Astrocyte (in vitro differentiated cells and primary cell): ENCODE measurements at regions not wholly inside any gene's neighbourhood (a gene's known extent, or its start where the extent isn't known, plus 50 kb on each side); places are given as distances from the start of the nearest gene placed in this dataset.

Source experiments
- DNase-seq: peaks from one replicate; pipeline ENCODE4 v3.0.0-alpha.2; 2010; ENCODE audit warnings: low read depth
- FAIRE-seq: peaks from 2 replicates; lab custom pipeline; 2011; peaks lifted over from hg19 to GRCh38; lab: Jason Lieb, UNC
- H2AFZ ChIP-seq: 2 replicates; pipeline ENCODE4 v1.6.0; 2012; ENCODE audit warnings: low read depth, low read length, inconsistent platforms
- H3K27ac ChIP-seq: 2 replicates; pipeline ENCODE4 v1.5.1; 2011; ENCODE audit warnings: low read depth, low read length, inconsistent platforms
- H3K27me3 ChIP-seq: 2 replicates; pipeline ENCODE4 v1.6.0; 2011; ENCODE audit warnings: low read length, inconsistent platforms; ENCODE audit not compliant: insufficient read depth
- H3K36me3 ChIP-seq: 2 replicates; pipeline ENCODE4 v1.5.1; 2011; ENCODE audit warnings: low read length, inconsistent platforms; ENCODE audit not compliant: insufficient read depth
- H3K4me1 ChIP-seq: 2 replicates; pipeline ENCODE4 v1.5.1; 2011; ENCODE audit warnings: low read length, inconsistent platforms; ENCODE audit not compliant: insufficient read depth
- H3K4me2 ChIP-seq: 2 replicates; pipeline ENCODE4 v1.6.0; 2012; ENCODE audit warnings: low read length, inconsistent platforms
- H3K4me3 ChIP-seq: 2 replicates; pipeline ENCODE4 v1.5.1; 2011; ENCODE audit warnings: low read depth, mild to moderate bottlenecking, low read length, inconsistent platforms; ENCODE audit not compliant: insufficient read depth
- H3K79me2 ChIP-seq: 2 replicates; pipeline ENCODE4 v1.6.0; 2012; ENCODE audit warnings: mild to moderate bottlenecking, low read length, inconsistent platforms; ENCODE audit not compliant: insufficient read depth
- H3K9ac ChIP-seq: 2 replicates; pipeline ENCODE4 v1.6.0; 2012; ENCODE audit warnings: mild to moderate bottlenecking, low read length, inconsistent platforms
- H3K9me3 ChIP-seq: 2 replicates; pipeline ENCODE4 v1.5.1; 2012; ENCODE audit warnings: low read depth, mild to moderate bottlenecking, low read length, inconsistent platforms; ENCODE audit not compliant: insufficient read depth
- H4K20me1 ChIP-seq: 2 replicates; pipeline ENCODE4 v1.6.0; 2012; ENCODE audit warnings: low read length, inconsistent platforms; ENCODE audit not compliant: insufficient read depth
- H3K27ac Mint-ChIP-seq: one replicate; pipeline ENCODE4 v1.8.0; 2021; ENCODE audit warnings: mild to moderate bottlenecking, mixed read lengths; ENCODE audit not compliant: unreplicated experiment
- H3K27me3 Mint-ChIP-seq: one replicate; pipeline ENCODE4 v1.8.0; 2021; ENCODE audit warnings: low read depth, mixed read lengths; ENCODE audit not compliant: unreplicated experiment
- H3K36me3 Mint-ChIP-seq: one replicate; pipeline ENCODE4 v1.8.0; 2021; ENCODE audit warnings: low read depth, mixed read lengths; ENCODE audit not compliant: unreplicated experiment
- H3K4me1 Mint-ChIP-seq: one replicate; pipeline ENCODE4 v1.8.0; 2021; ENCODE audit warnings: low read depth, mixed read lengths; ENCODE audit not compliant: unreplicated experiment
- H3K4me3 Mint-ChIP-seq: one replicate; pipeline ENCODE4 v1.8.0; 2021; ENCODE audit warnings: mild to moderate bottlenecking, moderate library complexity, mixed read lengths; ENCODE audit not compliant: unreplicated experiment
- H3K9me3 Mint-ChIP-seq: one replicate; pipeline ENCODE4 v1.8.0; 2021; ENCODE audit warnings: mild to moderate bottlenecking, mixed read lengths; ENCODE audit not compliant: unreplicated experiment
- EZH2 ChIP-seq: IDR thresholded peaks from 2 replicates; pipeline ENCODE4 v1.6.1; 2012; ENCODE audit warnings: mild to moderate bottlenecking, low read length, inconsistent platforms; ENCODE audit not compliant: insufficient read depth
- TF ChIP-seq, protein P1 (sequence below): IDR thresholded peaks from 2 replicates; pipeline ENCODE4 v1.5.1; 2011; ENCODE audit warnings: low read depth, mild to moderate bottlenecking, inconsistent platforms, low read length, moderate library complexity; ENCODE audit not compliant: insufficient read depth

- H2AFZ ChIP-seq: no peak overlapping the region
- no peaks in the 10 kb centered on the region for H4K20me1 ChIP-seq
- no peak overlapping the region for H3K9ac ChIP-seq
- Mint-ChIP-seq H3K4me3 (no peak overlapping the region), H3K9me3 (peaks cover 2% of the 10 kb centered on the region), H3K27ac (no peak overlapping the region), H3K4me1 (peaks cover 26% of the 10 kb centered on the region), H3K36me3 (no peaks in the 10 kb centered on the region), H3K27me3 (no peaks in the 10 kb centered on the region)
- no peaks in the 10 kb centered on the region for H3K79me2 ChIP-seq
- H3K27ac ChIP-seq: no peak overlapping the region
- H3K9me3 ChIP-seq: no peaks in the 10 kb centered on the region
- FAIRE-seq (no peak), DNase-seq (no peak)
- no peak for TF ChIP-seq EZH2
- TF ChIP-seq, protein P1, sequence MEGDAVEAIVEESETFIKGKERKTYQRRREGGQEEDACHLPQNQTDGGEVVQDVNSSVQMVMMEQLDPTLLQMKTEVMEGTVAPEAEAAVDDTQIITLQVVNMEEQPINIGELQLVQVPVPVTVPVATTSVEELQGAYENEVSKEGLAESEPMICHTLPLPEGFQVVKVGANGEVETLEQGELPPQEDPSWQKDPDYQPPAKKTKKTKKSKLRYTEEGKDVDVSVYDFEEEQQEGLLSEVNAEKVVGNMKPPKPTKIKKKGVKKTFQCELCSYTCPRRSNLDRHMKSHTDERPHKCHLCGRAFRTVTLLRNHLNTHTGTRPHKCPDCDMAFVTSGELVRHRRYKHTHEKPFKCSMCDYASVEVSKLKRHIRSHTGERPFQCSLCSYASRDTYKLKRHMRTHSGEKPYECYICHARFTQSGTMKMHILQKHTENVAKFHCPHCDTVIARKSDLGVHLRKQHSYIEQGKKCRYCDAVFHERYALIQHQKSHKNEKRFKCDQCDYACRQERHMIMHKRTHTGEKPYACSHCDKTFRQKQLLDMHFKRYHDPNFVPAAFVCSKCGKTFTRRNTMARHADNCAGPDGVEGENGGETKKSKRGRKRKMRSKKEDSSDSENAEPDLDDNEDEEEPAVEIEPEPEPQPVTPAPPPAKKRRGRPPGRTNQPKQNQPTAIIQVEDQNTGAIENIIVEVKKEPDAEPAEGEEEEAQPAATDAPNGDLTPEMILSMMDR: no peak
- H3K27me3 ChIP-seq: no peaks in the 10 kb centered on the region
- H3K36me3 ChIP-seq: no peaks in the 10 kb centered on the region
- H3K4me2 ChIP-seq: no peak overlapping the region
- H3K4me1 ChIP-seq: no peaks in the 10 kb centered on the region
- H3K4me3 ChIP-seq: no peak overlapping the region
Observed at GRCh38 chr6:93163146-93163545, 256.2 kb downstream of the EPHA7 start.

DNA sequence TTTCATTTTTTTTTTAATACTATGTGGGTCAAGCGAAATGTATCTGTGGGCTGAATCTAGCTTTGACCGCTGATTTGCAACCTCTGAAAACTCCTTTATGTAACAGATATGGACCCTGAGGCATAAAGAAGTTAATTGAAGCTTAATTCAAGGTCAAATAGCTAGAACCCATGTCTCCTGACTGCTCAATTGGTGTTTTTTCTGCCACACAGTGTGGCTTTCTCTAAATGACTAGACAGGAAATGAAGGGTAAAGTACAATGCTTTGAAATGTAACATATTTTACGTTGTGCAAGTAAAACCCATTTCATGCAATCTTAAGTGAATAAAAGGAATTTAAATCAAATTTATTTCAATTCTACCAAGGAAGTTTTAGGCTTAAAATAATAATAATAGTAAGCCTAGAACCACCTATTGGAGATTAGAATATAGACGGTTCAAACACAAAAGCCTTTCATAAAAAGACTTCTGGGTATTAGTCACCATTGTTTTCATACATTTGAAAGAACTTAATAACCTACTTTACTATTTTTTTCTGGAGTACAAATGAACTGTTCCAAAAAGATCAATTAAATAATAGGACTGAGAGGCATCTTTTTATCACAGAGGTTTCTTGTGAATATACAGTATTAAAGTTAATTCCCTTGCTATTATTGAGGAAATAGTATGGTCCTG lies 279.8 kb downstream of the EPHA7 start:
- no peak overlapping the region for H3K27ac Mint-ChIP-seq
- no peak for FAIRE-seq
- TF ChIP-seq EZH2: no peak

DNA sequence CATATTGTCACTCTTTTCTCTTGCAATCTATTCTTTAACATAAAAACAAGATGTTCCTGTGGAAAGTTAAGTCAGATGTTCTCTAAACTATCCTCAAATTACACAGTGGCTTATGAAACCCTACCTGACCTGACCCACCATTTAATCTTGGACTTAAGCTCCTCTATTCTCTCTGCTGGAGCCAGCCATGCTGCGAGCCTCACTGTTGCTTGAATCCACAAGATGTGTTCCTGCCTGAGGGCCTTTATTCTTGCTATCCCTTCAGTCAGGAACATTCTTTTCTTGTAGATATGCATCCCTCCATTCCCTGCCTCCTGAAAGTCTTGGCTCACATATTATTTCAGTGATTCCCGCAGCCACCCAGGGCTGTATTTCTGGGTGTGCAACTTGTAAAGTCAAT lies 283.2 kb downstream of the EPHA7 start:
- Histone ChIP-seq H4K20me1 (no peaks in the 10 kb centered on the region), H3K79me2 (no peaks in the 10 kb centered on the region), H3K9ac (no peak overlapping the region), H3K36me3 (no peaks in the 10 kb centered on the region), H3K27ac (no peak overlapping the region), H3K4me3 (no peak overlapping the region), H3K9me3 (no peaks in the 10 kb centered on the region), H3K4me2 (no peak overlapping the region), H3K27me3 (no peaks in the 10 kb centered on the region), H3K4me1 (no peaks in the 10 kb centered on the region), H2AFZ (no peak overlapping the region)
- no peak for FAIRE-seq
- TF ChIP-seq, protein P1: no peak
- no peak for TF ChIP-seq EZH2
- H3K4me3 Mint-ChIP-seq: no peak overlapping the region
- no peak overlapping the region for H3K27ac Mint-ChIP-seq
- H3K4me1 Mint-ChIP-seq: no peaks in the 10 kb centered on the region
- no peaks in the 10 kb centered on the region for H3K9me3 Mint-ChIP-seq
- DNase-seq: no peak
- no peaks in the 10 kb centered on the region for H3K36me3 Mint-ChIP-seq
- no peaks in the 10 kb centered on the region for H3K27me3 Mint-ChIP-seq

More for the DNA sequence above, 279.8 kb downstream of the EPHA7 start:
- Histone ChIP-seq H3K79me2 (no peaks in the 10 kb centered on the region), H3K4me1 (no peaks in the 10 kb centered on the region), H3K9ac (no peak overlapping the region), H3K9me3 (no peaks in the 10 kb centered on the region), H3K27me3 (no peaks in the 10 kb centered on the region), H3K4me3 (no peak overlapping the region), H2AFZ (no peak overlapping the region), H3K27ac (no peak overlapping the region), H3K4me2 (no peak overlapping the region), H4K20me1 (no peaks in the 10 kb centered on the region), H3K36me3 (no peaks in the 10 kb centered on the region)
- Mint-ChIP-seq H3K27me3 (no peaks in the 10 kb centered on the region), H3K4me1 (no peaks in the 10 kb centered on the region), H3K36me3 (no peaks in the 10 kb centered on the region), H3K9me3 (no peaks in the 10 kb centered on the region), H3K4me3 (no peak overlapping the region)
- DNase-seq: no peak
